Activated CD8-positive, alpha-beta T cell treated with anti-CD3 and anti-CD28 coated beads for 36 hours (primary cell): ENCODE measurements at regions not wholly inside any gene's neighbourhood (a gene's known extent, or its start where the extent isn't known, plus 50 kb on each side); places are given as distances from the start of the nearest gene placed in this dataset.

ENCODE experiments used
- ATAC-seq: fragments of 200-7000 bp; cut with Tn5 transposase; one replicate; pipeline ENCODE4 v1.10.0; 2021; ENCODE audit warnings: mild to moderate bottlenecking, moderate library complexity
- CTCF ChIA-PET: fragments of 350-600 bp; sonication (Branson Sonifier 250); formaldehyde crosslinking; loops from one replicate; lab custom pipeline; 2021; ENCODE audit warnings: antibody characterized with exemption; lab: Charles Lee
- POLR2A ChIA-PET: fragments of 350-600 bp; sonication (Branson Sonifier 250); formaldehyde crosslinking; loops from one replicate; lab custom pipeline; 2021; ENCODE audit warnings: antibody characterized with exemption; lab: Charles Lee
- DNase-seq: peaks from one replicate; pipeline ENCODE4 v3.0.0-alpha.2; 2020
- H3K27ac Mint-ChIP-seq: one replicate; pipeline ENCODE4 v1.8.0; 2021; ENCODE audit warnings: mild to moderate bottlenecking, mixed read lengths
- H3K27me3 Mint-ChIP-seq: one replicate; pipeline ENCODE4 v1.8.0; 2021; ENCODE audit warnings: mixed read lengths
- H3K36me3 Mint-ChIP-seq: one replicate; pipeline ENCODE4 v1.8.0; 2021; ENCODE audit warnings: low read depth, mixed read lengths
- H3K4me1 Mint-ChIP-seq: one replicate; pipeline ENCODE4 v1.8.0; 2021; ENCODE audit warnings: low read depth, mixed read lengths
- H3K4me3 Mint-ChIP-seq: one replicate; pipeline ENCODE4 v1.8.0; 2021; ENCODE audit warnings: mild to moderate bottlenecking, moderate library complexity, mixed read lengths
- H3K9me3 Mint-ChIP-seq: one replicate; pipeline ENCODE4 v1.8.0; 2021; ENCODE audit warnings: mixed read lengths
- intact Hi-C: fragments of 100-400 bp; cut with micrococcal nuclease; formaldehyde crosslinking; loops from one replicate; pipeline ENCODE4 v1.10.0; 2022
- TF ChIP-seq, protein P1 (sequence below): fragments of 200-600 bp; IDR thresholded peaks from one replicate; pipeline ENCODE4 v1.8.0; 2022; ENCODE audit warnings: antibody characterized with exemption, mild to moderate bottlenecking

DNA sequence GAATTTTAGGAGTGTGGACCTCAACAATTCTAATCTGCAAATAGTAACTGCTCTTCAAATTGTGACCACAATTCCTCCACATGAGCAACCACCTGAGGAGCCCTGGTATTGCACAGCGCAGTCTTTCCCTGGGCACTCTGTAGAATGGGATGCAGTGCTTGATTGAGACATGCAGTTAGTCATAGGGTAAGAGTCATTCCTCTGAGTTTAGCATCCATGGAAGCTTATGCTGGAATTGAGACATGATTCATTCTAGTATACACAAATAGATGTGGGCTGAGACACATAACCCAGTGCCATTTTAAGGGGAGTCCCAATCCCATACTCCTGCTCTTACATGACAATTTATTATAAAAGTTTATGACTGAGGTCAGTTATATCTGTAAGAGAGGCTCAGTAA is 582.3 kb upstream of the CNTNAP2 start:
- Mint-ChIP-seq H3K27ac (no peak overlapping the region), H3K27me3 (no peaks in the 10 kb centered on the region), H3K4me1 (no peaks in the 10 kb centered on the region), H3K36me3 (no peaks in the 10 kb centered on the region), H3K9me3 (peaks cover 4% of the 10 kb centered on the region), H3K4me3 (no peak overlapping the region)
- TF ChIP-seq, protein P1, sequence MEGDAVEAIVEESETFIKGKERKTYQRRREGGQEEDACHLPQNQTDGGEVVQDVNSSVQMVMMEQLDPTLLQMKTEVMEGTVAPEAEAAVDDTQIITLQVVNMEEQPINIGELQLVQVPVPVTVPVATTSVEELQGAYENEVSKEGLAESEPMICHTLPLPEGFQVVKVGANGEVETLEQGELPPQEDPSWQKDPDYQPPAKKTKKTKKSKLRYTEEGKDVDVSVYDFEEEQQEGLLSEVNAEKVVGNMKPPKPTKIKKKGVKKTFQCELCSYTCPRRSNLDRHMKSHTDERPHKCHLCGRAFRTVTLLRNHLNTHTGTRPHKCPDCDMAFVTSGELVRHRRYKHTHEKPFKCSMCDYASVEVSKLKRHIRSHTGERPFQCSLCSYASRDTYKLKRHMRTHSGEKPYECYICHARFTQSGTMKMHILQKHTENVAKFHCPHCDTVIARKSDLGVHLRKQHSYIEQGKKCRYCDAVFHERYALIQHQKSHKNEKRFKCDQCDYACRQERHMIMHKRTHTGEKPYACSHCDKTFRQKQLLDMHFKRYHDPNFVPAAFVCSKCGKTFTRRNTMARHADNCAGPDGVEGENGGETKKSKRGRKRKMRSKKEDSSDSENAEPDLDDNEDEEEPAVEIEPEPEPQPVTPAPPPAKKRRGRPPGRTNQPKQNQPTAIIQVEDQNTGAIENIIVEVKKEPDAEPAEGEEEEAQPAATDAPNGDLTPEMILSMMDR = no peak
- DNase-seq (no peak), ATAC-seq (no peak)
- POLR2A ChIA-PET = no interaction called here
- CTCF ChIA-PET = interaction anchor here (1.2 kb wide), 1 partner anchor 13 kb away, joined by 3 read pairs; no protein-coding TSS in a partner anchor
- intact Hi-C loops = no loop called here

DNA sequence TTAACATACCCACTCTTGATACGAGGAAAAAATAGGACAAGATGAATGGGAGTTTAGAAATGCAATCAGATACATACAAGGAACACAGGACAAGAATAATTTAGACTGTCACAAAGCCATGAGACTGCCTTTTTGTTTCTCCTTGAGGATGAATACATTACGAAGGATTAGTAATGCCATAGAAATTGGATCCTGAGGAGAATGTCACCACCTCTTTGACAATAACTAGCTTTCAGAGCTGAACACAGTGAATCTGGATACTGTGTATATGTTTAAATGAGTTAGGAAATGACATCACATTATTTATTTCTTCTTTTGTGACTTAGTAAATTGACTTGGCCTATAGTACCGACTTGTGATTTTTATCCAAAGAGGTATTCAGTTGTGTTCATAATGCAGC is 596.3 kb upstream of the CNTNAP2 start:
- no peak overlapping the region for H3K27ac Mint-ChIP-seq
- intact Hi-C loops = no loop called here
- CTCF ChIA-PET = no interaction called here
- no peaks in the 10 kb centered on the region for H3K9me3 Mint-ChIP-seq
- POLR2A ChIA-PET = no interaction called here
- H3K36me3 Mint-ChIP-seq = no peaks in the 10 kb centered on the region
- no peaks in the 10 kb centered on the region for H3K4me1 Mint-ChIP-seq
- TF ChIP-seq, protein P1 = no peak
- DNase-seq (no peak), ATAC-seq (no peak)
- H3K27me3 Mint-ChIP-seq = no peaks in the 10 kb centered on the region
- no peak overlapping the region for H3K4me3 Mint-ChIP-seq

DNA sequence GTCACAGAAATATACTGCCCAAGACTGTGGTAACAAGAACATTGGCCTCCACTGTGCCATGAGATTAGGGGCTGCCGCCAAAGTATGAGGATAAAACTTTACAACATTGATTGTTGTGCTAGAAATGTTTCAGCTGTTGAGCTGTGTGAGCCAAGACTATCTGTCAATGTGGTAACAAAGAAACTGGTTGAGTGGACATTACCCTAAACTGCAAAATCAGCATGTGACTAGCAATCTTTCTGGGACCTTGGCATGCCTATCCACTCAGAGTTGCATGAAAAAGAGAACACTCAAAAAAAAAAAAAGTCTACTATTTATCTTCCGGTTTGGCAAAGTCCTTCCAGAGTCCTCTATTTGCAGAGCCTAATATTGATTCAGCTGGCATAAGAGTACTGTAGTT is 605.6 kb upstream of the CNTNAP2 start:
- Mint-ChIP-seq H3K36me3 (no peaks in the 10 kb centered on the region), H3K4me3 (no peak overlapping the region), H3K27ac (no peak overlapping the region), H3K4me1 (no peaks in the 10 kb centered on the region), H3K9me3 (peaks cover 11% of the 10 kb centered on the region), H3K27me3 (no peaks in the 10 kb centered on the region)
- TF ChIP-seq, protein P1 = no peak
- DNase-seq = no peak
- CTCF ChIA-PET = no interaction called here
- intact Hi-C loops = no loop called here
- ATAC-seq = no peak
- POLR2A ChIA-PET = no interaction called here

DNA sequence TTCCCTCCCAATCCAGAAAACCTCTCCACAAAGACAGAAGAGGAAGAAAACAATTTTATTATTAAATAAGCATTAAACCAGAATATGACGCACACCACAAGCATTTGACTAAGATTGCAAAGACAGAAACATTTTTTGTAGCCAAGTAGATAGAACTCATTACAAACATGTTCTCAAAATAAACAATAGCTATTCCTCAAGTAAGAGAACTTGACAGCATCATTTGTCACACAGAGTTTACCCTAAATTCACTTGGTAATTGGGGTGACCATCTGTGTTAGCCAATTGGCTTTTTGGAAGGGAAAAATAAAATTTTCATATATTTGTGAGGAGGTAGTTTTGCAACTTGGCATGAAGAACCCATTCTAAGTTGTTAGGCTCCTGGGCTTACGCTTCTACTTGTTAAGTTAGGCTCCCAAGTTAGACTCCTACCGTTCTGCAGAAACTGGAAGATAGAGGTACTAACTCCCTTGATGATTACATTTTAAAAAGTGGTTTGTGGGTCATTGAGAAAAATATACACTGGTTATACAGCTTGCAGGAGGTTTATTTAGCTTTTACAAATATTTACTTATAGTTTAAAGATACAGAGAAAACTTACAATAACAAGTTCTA is 618.6 kb upstream of the CNTNAP2 start:
- ChIA-PET CTCF (no interaction called here), POLR2A (no interaction called here)
- Mint-ChIP-seq H3K4me3 (no peak overlapping the region), H3K27me3 (no peaks in the 10 kb centered on the region), H3K9me3 (peaks cover 7% of the 10 kb centered on the region), H3K4me1 (no peaks in the 10 kb centered on the region), H3K36me3 (no peaks in the 10 kb centered on the region), H3K27ac (no peak overlapping the region)
- TF ChIP-seq, protein P1 = no peak
- intact Hi-C loops = no loop called here
- no peak for ATAC-seq
- DNase-seq = no peak

DNA sequence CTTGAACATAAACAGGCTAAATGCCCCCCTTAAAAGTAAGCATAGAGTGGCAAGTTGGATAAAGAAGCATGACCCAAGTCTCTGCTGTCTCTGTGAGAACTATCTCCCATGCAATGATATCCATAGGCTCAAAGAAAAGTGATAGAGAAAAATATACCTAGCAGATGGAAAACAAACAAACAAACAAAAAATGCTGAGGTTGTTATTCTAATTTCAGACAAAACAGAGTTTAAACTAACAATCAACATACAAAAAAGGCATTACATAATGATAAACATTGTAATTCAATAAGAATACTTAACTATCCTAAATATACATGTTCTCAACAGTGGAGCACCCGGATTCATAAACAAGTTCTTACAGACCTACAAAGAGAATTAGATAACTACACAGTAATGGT is 626.2 kb upstream of the CNTNAP2 start:
- Mint-ChIP-seq H3K4me1 (no peaks in the 10 kb centered on the region), H3K9me3 (peaks cover 16% of the 10 kb centered on the region), H3K36me3 (no peaks in the 10 kb centered on the region), H3K27ac (no peak overlapping the region), H3K27me3 (no peaks in the 10 kb centered on the region), H3K4me3 (no peak overlapping the region)
- TF ChIP-seq, protein P1 = no peak
- ChIA-PET POLR2A (no interaction called here), CTCF (no interaction called here)
- intact Hi-C loops = no loop called here
- ATAC-seq (no peak), DNase-seq (no peak)
